ENCODE measurements at regions not wholly inside any gene's neighbourhood (a gene's known extent, or its start where the extent isn't known, plus 50 kb on each side); places are given as distances from the start of the nearest gene placed in this dataset.
"Not testable (repeated sequence)": the region's sequence is repeated elsewhere in the genome, so short reads cannot be mapped to it uniquely, and the experiment has no call there.

- no peaks in the 10 kb centered on the region for H3K4me1 ChIP-seq (ENCODE audit: control insufficient read depth, insufficient read depth, low read length)
- H3K27ac ChIP-seq (ENCODE audit: insufficient read depth, low read depth, low read length, poor library complexity, severe bottlenecking), result no peak overlapping the region
- no peaks in the 10 kb centered on the region for H3K27me3 ChIP-seq (ENCODE audit: control insufficient read depth, insufficient read depth, low read length, poor library complexity, severe bottlenecking)
- no peaks in the 10 kb centered on the region for H3K36me3 ChIP-seq (ENCODE audit: control insufficient read depth, insufficient read depth, low read length)
- H3K9me3 ChIP-seq (ENCODE audit: control insufficient read depth, low read length), result no peaks in the 10 kb centered on the region
- 90 to 93% methylated on average over 4 of the region's 4 CpGs for WGBS, 2 experiments
- H3K4me3 ChIP-seq (ENCODE audit: insufficient read depth, low read depth, low read length), result no peak overlapping the region
Observed at GRCh38 chr20:22070610-22071058, 365.2 kb downstream of the PAX1 start.

- WGBS, 2 experiments, result 88 to 100% methylated on average over 1 of the region's 1 CpG
Observed at GRCh38 chr20:22063753-22064152, 358.3 kb downstream of the PAX1 start.

GRCh38 chr20:22062874-22063273 is 357.4 kb downstream of the PAX1 start:
- Histone ChIP-seq H3K4me3 (ENCODE audit: insufficient read depth, low read depth, low read length) (no peak overlapping the region), H3K9me3 (ENCODE audit: control insufficient read depth, low read length) (no peaks in the 10 kb centered on the region), H3K27ac (ENCODE audit: insufficient read depth, low read depth, low read length, poor library complexity, severe bottlenecking) (no peak overlapping the region), H3K27me3 (ENCODE audit: control insufficient read depth, insufficient read depth, low read length, poor library complexity, severe bottlenecking) (no peaks in the 10 kb centered on the region), H3K36me3 (ENCODE audit: control insufficient read depth, insufficient read depth, low read length) (no peaks in the 10 kb centered on the region), H3K4me1 (ENCODE audit: control insufficient read depth, insufficient read depth, low read length) (no peaks in the 10 kb centered on the region)
- 86 to 89% methylated on average over 5 of the region's 5 CpGs for WGBS, 2 experiments

More at GRCh38 chr20:22063753-22064152, 358.3 kb downstream of the PAX1 start:
- no peak overlapping the region for H3K4me3 ChIP-seq (ENCODE audit: insufficient read depth, low read depth, low read length)
- H3K4me1 ChIP-seq (ENCODE audit: control insufficient read depth, insufficient read depth, low read length), result no peaks in the 10 kb centered on the region
- H3K36me3 ChIP-seq (ENCODE audit: control insufficient read depth, insufficient read depth, low read length), result no peaks in the 10 kb centered on the region
- no peak overlapping the region for H3K27ac ChIP-seq (ENCODE audit: insufficient read depth, low read depth, low read length, poor library complexity, severe bottlenecking)
- no peaks in the 10 kb centered on the region for H3K9me3 ChIP-seq (ENCODE audit: control insufficient read depth, low read length)
- no peaks in the 10 kb centered on the region for H3K27me3 ChIP-seq (ENCODE audit: control insufficient read depth, insufficient read depth, low read length, poor library complexity, severe bottlenecking)

GRCh38 chr20:22060610-22061009 is 355.1 kb downstream of the PAX1 start:
- H3K27ac ChIP-seq (ENCODE audit: insufficient read depth, low read depth, low read length, poor library complexity, severe bottlenecking), result no peak overlapping the region
- H3K27me3 ChIP-seq (ENCODE audit: control insufficient read depth, insufficient read depth, low read length, poor library complexity, severe bottlenecking), result no peaks in the 10 kb centered on the region
- 91 to 93% methylated on average over 2 of the region's 2 CpGs for WGBS, 2 experiments
- H3K4me1 ChIP-seq (ENCODE audit: control insufficient read depth, insufficient read depth, low read length), result no peaks in the 10 kb centered on the region
- H3K36me3 ChIP-seq (ENCODE audit: control insufficient read depth, insufficient read depth, low read length), result no peaks in the 10 kb centered on the region
- H3K9me3 ChIP-seq (ENCODE audit: control insufficient read depth, low read length), result no peaks in the 10 kb centered on the region
- no peak overlapping the region for H3K4me3 ChIP-seq (ENCODE audit: insufficient read depth, low read depth, low read length)

GRCh38 chr20:22058746-22059145 is 353.3 kb downstream of the PAX1 start:
- Histone ChIP-seq H3K27me3 (ENCODE audit: control insufficient read depth, insufficient read depth, low read length, poor library complexity, severe bottlenecking) (no peaks in the 10 kb centered on the region), H3K4me3 (ENCODE audit: insufficient read depth, low read depth, low read length) (no peak overlapping the region), H3K36me3 (ENCODE audit: control insufficient read depth, insufficient read depth, low read length) (no peaks in the 10 kb centered on the region), H3K4me1 (ENCODE audit: control insufficient read depth, insufficient read depth, low read length) (no peaks in the 10 kb centered on the region), H3K9me3 (ENCODE audit: control insufficient read depth, low read length) (no peaks in the 10 kb centered on the region), H3K27ac (ENCODE audit: insufficient read depth, low read depth, low read length, poor library complexity, severe bottlenecking) (no peak overlapping the region)

- no CpG with 5 or more reads among the region's 1 CpG for WGBS, 2 experiments
Observed at GRCh38 chr20:22055981-22056380, 350.5 kb downstream of the PAX1 start.

GRCh38 chr20:22052025-22052650 is 346.7 kb downstream of the PAX1 start:
- 100% methylated on average over 1 of the region's 1 CpG for WGBS, 2 experiments
- H3K4me1 ChIP-seq (ENCODE audit: control insufficient read depth, insufficient read depth, low read length), result no peaks in the 10 kb centered on the region
- no peaks in the 10 kb centered on the region for H3K9me3 ChIP-seq (ENCODE audit: control insufficient read depth, low read length)
- H3K27ac ChIP-seq (ENCODE audit: insufficient read depth, low read depth, low read length, poor library complexity, severe bottlenecking), result no peak overlapping the region
- no peaks in the 10 kb centered on the region for H3K36me3 ChIP-seq (ENCODE audit: control insufficient read depth, insufficient read depth, low read length)
- H3K4me3 ChIP-seq (ENCODE audit: insufficient read depth, low read depth, low read length), result no peak overlapping the region
- no peaks in the 10 kb centered on the region for H3K27me3 ChIP-seq (ENCODE audit: control insufficient read depth, insufficient read depth, low read length, poor library complexity, severe bottlenecking)

More at GRCh38 chr20:22055981-22056380, 350.5 kb downstream of the PAX1 start:
- H3K4me3 ChIP-seq (ENCODE audit: insufficient read depth, low read depth, low read length), result no peak overlapping the region
- no peaks in the 10 kb centered on the region for H3K4me1 ChIP-seq (ENCODE audit: control insufficient read depth, insufficient read depth, low read length)
- H3K27ac ChIP-seq (ENCODE audit: insufficient read depth, low read depth, low read length, poor library complexity, severe bottlenecking), result no peak overlapping the region
- H3K27me3 ChIP-seq (ENCODE audit: control insufficient read depth, insufficient read depth, low read length, poor library complexity, severe bottlenecking), result no peaks in the 10 kb centered on the region
- H3K36me3 ChIP-seq (ENCODE audit: control insufficient read depth, insufficient read depth, low read length), result no peaks in the 10 kb centered on the region
- H3K9me3 ChIP-seq (ENCODE audit: control insufficient read depth, low read length), result no peaks in the 10 kb centered on the region

- H3K36me3 ChIP-seq (ENCODE audit: control insufficient read depth, insufficient read depth, low read length); H3K4me3 ChIP-seq (ENCODE audit: insufficient read depth, low read depth, low read length); H3K27ac ChIP-seq (ENCODE audit: insufficient read depth, low read depth, low read length, poor library complexity, severe bottlenecking); H3K27me3 ChIP-seq (ENCODE audit: control insufficient read depth, insufficient read depth, low read length, poor library complexity, severe bottlenecking); H3K4me1 ChIP-seq (ENCODE audit: control insufficient read depth, insufficient read depth, low read length); H3K9me3 ChIP-seq (ENCODE audit: control insufficient read depth, low read length): not testable (repeated sequence)
- WGBS, 2 experiments, result 68 to 69% methylated on average over 13 of the region's 13 CpGs
Observed at GRCh38 chr20:22045956-22046507, 340.6 kb downstream of the PAX1 start.

GRCh38 chr20:22027423-22027822 is 322.0 kb downstream of the PAX1 start:
- WGBS, 2 experiments, result 83 to 94% methylated on average over 1 of the region's 1 CpG
- H3K4me3 ChIP-seq (ENCODE audit: insufficient read depth, low read depth, low read length), result no peak overlapping the region
- no peak overlapping the region for H3K27ac ChIP-seq (ENCODE audit: insufficient read depth, low read depth, low read length, poor library complexity, severe bottlenecking)
- H3K36me3 ChIP-seq (ENCODE audit: control insufficient read depth, insufficient read depth, low read length), result no peaks in the 10 kb centered on the region
- no peaks in the 10 kb centered on the region for H3K9me3 ChIP-seq (ENCODE audit: control insufficient read depth, low read length)
- H3K27me3 ChIP-seq (ENCODE audit: control insufficient read depth, insufficient read depth, low read length, poor library complexity, severe bottlenecking), result no peaks in the 10 kb centered on the region
- no peaks in the 10 kb centered on the region for H3K4me1 ChIP-seq (ENCODE audit: control insufficient read depth, insufficient read depth, low read length)

- no peak overlapping the region for H3K4me3 ChIP-seq (ENCODE audit: insufficient read depth, low read depth, low read length)
- WGBS, 2 experiments, result 94 to 95% methylated on average over 3 of the region's 4 CpGs
- H3K27ac ChIP-seq (ENCODE audit: insufficient read depth, low read depth, low read length, poor library complexity, severe bottlenecking), result no peak overlapping the region
- no peaks in the 10 kb centered on the region for H3K9me3 ChIP-seq (ENCODE audit: control insufficient read depth, low read length)
- H3K4me1 ChIP-seq (ENCODE audit: control insufficient read depth, insufficient read depth, low read length), result no peaks in the 10 kb centered on the region
- no peaks in the 10 kb centered on the region for H3K27me3 ChIP-seq (ENCODE audit: control insufficient read depth, insufficient read depth, low read length, poor library complexity, severe bottlenecking)
- no peaks in the 10 kb centered on the region for H3K36me3 ChIP-seq (ENCODE audit: control insufficient read depth, insufficient read depth, low read length)
Observed at GRCh38 chr20:22020201-22020600, 314.7 kb downstream of the PAX1 start.

Measured in ectodermal cell (in vitro differentiated cells).